Activated T-helper 2 cell treated with anti-CD3 and anti-CD28 coated beads, Interferon-gamma antibody, Interleukin-2, Interleukin-4, amounts not matched to agents 10 μg/mL and 5 μg/mL and 100 μg/mL, durations not matched to agents 14 hours and 24 hours and 36 hours (primary cell): ENCODE measurements at regions not wholly inside any gene's neighbourhood (a gene's known extent, or its start where the extent isn't known, plus 50 kb on each side); places are given as distances from the start of the nearest gene placed in this dataset.

Experiments
- DNase-seq: peaks from one replicate; pipeline ENCODE4 v3.0.0; 2021; ENCODE audit warnings: low spot score
- H3K27ac Mint-ChIP-seq: one replicate; pipeline ENCODE4 v1.8.0; 2021; ENCODE audit warnings: mixed read lengths
- H3K27me3 Mint-ChIP-seq: one replicate; pipeline ENCODE4 v1.8.0; 2021; ENCODE audit warnings: low read depth, mixed read lengths
- H3K36me3 Mint-ChIP-seq: one replicate; pipeline ENCODE4 v1.8.0; 2021; ENCODE audit warnings: low read depth, mixed read lengths
- H3K4me1 Mint-ChIP-seq: one replicate; pipeline ENCODE4 v1.8.0; 2021; ENCODE audit warnings: low read depth, mixed read lengths
- H3K4me3 Mint-ChIP-seq: one replicate; pipeline ENCODE4 v1.8.0; 2021; ENCODE audit warnings: low read depth, mild to moderate bottlenecking, moderate library complexity, mixed read lengths
- H3K9me3 Mint-ChIP-seq: one replicate; pipeline ENCODE4 v1.8.0; 2021; ENCODE audit warnings: mixed read lengths
- intact Hi-C: fragments of 100-400 bp; cut with micrococcal nuclease; formaldehyde crosslinking; loops from one replicate; pipeline ENCODE4 v1.15.1; 2023

DNA sequence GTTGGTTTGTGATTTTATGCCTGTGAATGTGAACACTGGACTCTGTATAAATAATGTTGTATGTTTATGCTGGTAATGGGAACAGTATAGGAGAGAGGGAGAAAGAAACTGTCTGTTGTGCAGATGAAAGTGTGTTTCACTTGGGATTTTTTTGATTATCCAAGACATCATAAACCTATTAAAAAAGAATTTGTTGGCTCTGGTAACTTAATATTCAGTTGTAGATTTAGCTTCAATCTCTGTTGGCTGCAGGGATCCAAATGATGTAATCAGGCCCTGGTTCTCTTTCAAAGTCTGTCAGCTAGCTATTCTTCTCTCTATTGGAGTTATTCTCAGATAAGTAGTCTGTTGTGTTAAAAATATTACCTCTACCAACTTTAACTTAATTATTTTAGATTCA lies 168.8 kb upstream of the RHOBTB1 start:
- H3K4me3 Mint-ChIP-seq: no peak overlapping the region
- H3K36me3 Mint-ChIP-seq: no peaks in the 10 kb centered on the region
- intact Hi-C loops: no loop called here
- DNase-seq: no peak
- no peaks in the 10 kb centered on the region for H3K4me1 Mint-ChIP-seq
- H3K27me3 Mint-ChIP-seq: peaks cover 14% of the 10 kb centered on the region
- no peak overlapping the region for H3K27ac Mint-ChIP-seq
- no peaks in the 10 kb centered on the region for H3K9me3 Mint-ChIP-seq

DNA sequence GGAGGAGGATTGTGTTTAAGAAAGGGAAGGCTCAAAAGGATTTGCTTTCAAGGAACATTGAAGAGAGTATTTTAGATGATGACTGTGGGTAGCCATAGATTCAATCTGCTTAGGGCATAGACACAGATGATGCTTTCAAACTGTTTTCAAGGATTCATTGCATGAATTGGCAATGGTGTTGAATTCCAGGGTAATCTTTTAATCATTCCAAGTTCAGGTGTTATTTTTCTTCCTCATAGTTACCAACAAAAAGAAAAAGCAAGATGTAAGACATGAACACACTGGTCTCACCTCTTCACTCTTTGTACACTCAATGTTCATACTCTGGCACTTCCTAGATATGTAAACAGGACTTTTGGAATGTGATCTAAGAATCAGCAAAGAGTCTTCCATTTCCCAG lies 167.0 kb upstream of the RHOBTB1 start:
- no peak for DNase-seq
- Mint-ChIP-seq H3K27me3 (peaks cover 20% of the 10 kb centered on the region), H3K36me3 (no peaks in the 10 kb centered on the region), H3K9me3 (no peaks in the 10 kb centered on the region), H3K4me3 (no peak overlapping the region), H3K27ac (no peak overlapping the region), H3K4me1 (no peaks in the 10 kb centered on the region)
- intact Hi-C loops: no loop called here

DNA sequence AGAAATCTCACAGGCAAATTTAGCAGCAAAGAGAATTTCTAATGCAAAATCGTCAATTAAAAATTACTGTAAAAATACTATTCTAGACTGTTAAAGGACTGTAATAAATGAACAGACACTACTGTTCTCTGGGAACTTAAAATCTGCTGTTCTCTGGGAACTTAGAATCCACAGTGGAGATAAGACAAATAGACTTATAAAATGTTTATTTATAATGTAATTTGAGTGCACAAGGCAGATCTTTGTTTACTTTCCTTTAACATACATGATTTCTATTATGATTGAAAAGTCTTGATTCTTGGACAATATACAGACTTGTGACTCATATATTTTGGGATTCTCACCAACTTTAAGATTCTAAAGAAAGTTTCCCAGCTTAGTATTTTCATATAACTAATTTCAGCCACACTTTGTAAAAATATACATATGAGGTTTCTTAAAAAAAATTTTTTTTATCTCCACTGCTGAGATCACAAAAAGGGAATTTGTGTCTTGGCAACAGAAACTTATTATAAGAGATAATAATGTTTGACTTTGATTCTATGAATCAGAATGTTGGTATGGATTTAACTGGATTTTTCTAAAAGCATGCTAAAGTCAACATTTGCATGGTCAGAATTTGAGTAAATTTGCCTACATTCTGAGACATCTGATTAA lies 166.3 kb upstream of the RHOBTB1 start:
- Mint-ChIP-seq H3K27ac (no peak overlapping the region), H3K4me1 (no peaks in the 10 kb centered on the region), H3K9me3 (no peaks in the 10 kb centered on the region), H3K27me3 (peaks cover 21% of the 10 kb centered on the region), H3K36me3 (no peaks in the 10 kb centered on the region), H3K4me3 (no peak overlapping the region)
- intact Hi-C loops: no loop called here
- no peak for DNase-seq

DNA sequence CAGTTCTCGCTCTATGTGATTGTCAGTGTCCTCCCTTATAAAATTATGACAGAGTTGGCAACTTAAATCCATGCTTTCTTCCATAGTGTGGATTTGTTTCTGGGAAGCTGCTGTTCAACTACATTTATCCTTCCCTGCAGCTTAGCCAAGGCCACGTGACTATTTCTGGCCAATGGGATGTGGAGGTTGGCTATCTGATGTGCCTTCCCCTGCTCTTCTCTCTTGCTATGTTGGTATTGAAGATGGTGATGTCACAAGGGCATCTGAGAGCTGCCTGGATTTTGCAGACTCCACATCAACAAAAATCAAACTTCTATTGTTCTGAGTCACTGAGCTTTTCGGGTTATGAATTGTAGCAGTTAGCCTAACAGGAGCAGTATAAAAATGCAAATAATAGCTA lies 164.9 kb upstream of the RHOBTB1 start:
- Mint-ChIP-seq H3K4me3 (no peak overlapping the region), H3K4me1 (no peaks in the 10 kb centered on the region), H3K36me3 (no peaks in the 10 kb centered on the region), H3K27me3 (peaks cover 21% of the 10 kb centered on the region), H3K9me3 (no peaks in the 10 kb centered on the region), H3K27ac (no peak overlapping the region)
- DNase-seq: no peak
- intact Hi-C loops: no loop called here

DNA sequence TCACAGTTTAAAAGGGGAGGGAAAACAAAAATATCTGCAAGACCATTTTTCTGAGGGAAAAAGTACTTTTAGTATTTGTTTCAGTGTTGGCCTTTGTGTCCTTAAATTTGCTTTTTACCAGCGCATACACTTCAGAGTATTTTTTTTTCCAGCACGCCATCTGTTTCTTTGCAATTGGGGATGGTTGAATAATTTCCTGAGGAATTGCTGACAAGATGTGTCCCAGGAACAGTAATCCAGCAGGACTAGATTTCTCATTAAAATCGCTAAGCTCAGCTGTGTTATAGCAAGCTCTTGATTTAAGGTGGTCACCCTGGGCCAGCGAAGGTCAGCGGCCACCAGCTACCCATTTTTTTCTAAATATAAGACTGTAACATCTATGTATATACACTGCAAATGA lies 156.9 kb upstream of the RHOBTB1 start:
- H3K27me3 Mint-ChIP-seq: peaks cover 14% of the 10 kb centered on the region
- H3K9me3 Mint-ChIP-seq: no peaks in the 10 kb centered on the region
- intact Hi-C loops: no loop called here
- H3K36me3 Mint-ChIP-seq: no peaks in the 10 kb centered on the region
- no peak overlapping the region for H3K4me3 Mint-ChIP-seq
- DNase-seq: no peak
- H3K4me1 Mint-ChIP-seq: peaks cover 3% of the 10 kb centered on the region
- no peak overlapping the region for H3K27ac Mint-ChIP-seq

- no peaks in the 10 kb centered on the region for H3K9me3 Mint-ChIP-seq
- H3K4me1 Mint-ChIP-seq: peaks cover 3% of the 10 kb centered on the region
- H3K36me3 Mint-ChIP-seq: no peaks in the 10 kb centered on the region
- peaks cover 17% of the 10 kb centered on the region for H3K27me3 Mint-ChIP-seq
- H3K4me3 Mint-ChIP-seq: no peak overlapping the region
- intact Hi-C loops: no loop called here
- no peak for DNase-seq
- no peak overlapping the region for H3K27ac Mint-ChIP-seq
Measured at GRCh38 chr10:61099756-61100155, 155.8 kb upstream of the RHOBTB1 start.

DNA sequence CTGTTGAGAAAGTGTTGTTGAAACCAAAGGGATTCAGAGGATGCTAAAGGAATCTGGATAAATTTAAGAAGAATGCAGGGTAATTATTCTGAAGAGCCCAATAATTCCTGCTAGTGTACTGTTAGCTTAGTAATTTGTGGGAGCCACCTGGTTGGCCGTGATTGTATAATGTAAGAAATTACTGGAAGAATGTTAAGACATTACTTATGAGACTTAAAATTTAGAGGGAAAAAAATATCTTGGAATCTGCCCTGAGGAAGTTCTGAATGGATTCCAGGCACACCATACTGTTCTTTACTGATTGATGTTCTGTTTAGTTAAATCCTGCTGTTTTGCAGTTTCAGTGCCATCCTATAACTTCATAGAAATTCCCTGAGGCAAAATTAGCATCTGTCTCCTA lies 155.0 kb upstream of the RHOBTB1 start:
- H3K27me3 Mint-ChIP-seq: peaks cover 17% of the 10 kb centered on the region
- H3K4me1 Mint-ChIP-seq: peaks cover 3% of the 10 kb centered on the region
- intact Hi-C loops: no loop called here
- no peak overlapping the region for H3K27ac Mint-ChIP-seq
- no peak for DNase-seq
- no peak overlapping the region for H3K4me3 Mint-ChIP-seq
- no peaks in the 10 kb centered on the region for H3K9me3 Mint-ChIP-seq
- H3K36me3 Mint-ChIP-seq: no peaks in the 10 kb centered on the region

DNA sequence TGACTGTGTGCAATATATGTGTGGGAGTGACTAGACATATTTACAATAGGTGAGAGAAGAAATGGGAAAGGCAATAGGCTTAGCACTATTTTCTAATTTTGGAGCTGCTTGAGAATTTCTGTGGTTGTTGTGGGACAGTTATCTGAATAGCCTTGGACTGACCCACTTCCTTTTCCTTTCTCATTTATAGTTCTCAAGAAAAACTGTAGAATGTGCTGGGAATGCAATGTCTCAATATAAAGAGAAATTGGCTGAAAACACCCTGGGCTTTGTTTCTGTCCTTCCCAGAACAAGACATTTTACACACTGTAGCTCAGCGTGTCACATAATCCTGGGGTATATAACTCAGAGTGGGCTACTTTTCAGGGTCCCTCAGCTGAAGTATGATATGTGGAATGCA lies 153.0 kb upstream of the RHOBTB1 start:
- DNase-seq: no peak
- Mint-ChIP-seq H3K4me1 (peaks cover 3% of the 10 kb centered on the region), H3K27ac (no peak overlapping the region), H3K36me3 (no peaks in the 10 kb centered on the region), H3K9me3 (no peaks in the 10 kb centered on the region), H3K4me3 (no peak overlapping the region), H3K27me3 (peaks cover 17% of the 10 kb centered on the region)
- intact Hi-C loops: no loop called here

- Mint-ChIP-seq H3K4me3 (no peak overlapping the region), H3K9me3 (no peaks in the 10 kb centered on the region), H3K36me3 (no peaks in the 10 kb centered on the region), H3K27me3 (peaks cover 17% of the 10 kb centered on the region), H3K4me1 (peaks cover 3% of the 10 kb centered on the region), H3K27ac (no peak overlapping the region)
- intact Hi-C loops: no loop called here
- no peak for DNase-seq
Measured at GRCh38 chr10:61096056-61096455, 152.1 kb upstream of the RHOBTB1 start.

DNA sequence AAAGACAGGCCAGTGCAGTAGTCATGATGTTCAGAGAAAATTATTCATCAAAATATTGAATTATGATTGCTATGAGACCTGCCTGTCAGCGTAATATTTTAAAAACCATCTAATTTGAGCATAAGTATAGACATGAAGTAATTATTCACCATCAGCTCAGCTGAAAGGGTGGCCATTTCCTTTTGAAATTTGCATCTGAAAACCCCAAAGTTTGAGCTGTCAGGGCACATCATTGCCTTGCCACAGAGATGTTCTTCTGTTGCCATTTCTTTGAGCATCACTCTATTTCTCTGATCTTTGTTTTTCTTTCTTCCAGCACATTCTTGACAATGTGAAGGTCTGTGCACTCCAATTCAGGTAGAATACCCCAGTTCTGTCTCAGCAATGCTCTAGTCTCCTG lies 147.5 kb upstream of the RHOBTB1 start:
- Mint-ChIP-seq H3K4me1 (no peaks in the 10 kb centered on the region), H3K9me3 (no peaks in the 10 kb centered on the region), H3K27me3 (peaks cover 8% of the 10 kb centered on the region), H3K27ac (no peak overlapping the region), H3K36me3 (no peaks in the 10 kb centered on the region), H3K4me3 (no peak overlapping the region)
- intact Hi-C loops: no loop called here
- no peak for DNase-seq

- Mint-ChIP-seq H3K36me3 (no peaks in the 10 kb centered on the region), H3K9me3 (no peaks in the 10 kb centered on the region), H3K4me1 (no peaks in the 10 kb centered on the region), H3K27me3 (no peaks in the 10 kb centered on the region), H3K27ac (no peak overlapping the region), H3K4me3 (no peak overlapping the region)
- no peak for DNase-seq
- intact Hi-C loops: no loop called here
Measured at GRCh38 chr10:61089251-61089650, 145.3 kb upstream of the RHOBTB1 start.

DNA sequence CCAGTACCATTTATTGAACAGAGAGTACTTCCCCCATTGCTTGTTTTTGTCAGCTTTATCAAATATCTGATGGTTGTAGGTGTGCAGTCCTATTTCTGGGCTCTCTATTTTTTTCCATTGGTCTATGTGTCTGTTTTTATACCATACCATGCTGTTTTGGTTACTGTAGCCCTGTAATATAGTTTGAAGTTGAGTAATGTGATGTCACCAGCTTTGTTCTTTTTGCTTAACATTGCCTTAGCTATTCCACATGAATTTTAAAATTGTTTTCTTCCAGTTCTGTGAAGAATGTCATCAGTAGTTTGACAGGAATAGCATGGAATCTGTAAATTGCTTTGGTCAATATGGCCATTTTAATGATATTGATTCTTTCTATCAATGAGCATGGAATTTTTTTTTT lies 140.5 kb upstream of the RHOBTB1 start:
- Mint-ChIP-seq H3K4me3 (no peak overlapping the region), H3K36me3 (no peaks in the 10 kb centered on the region), H3K4me1 (no peaks in the 10 kb centered on the region), H3K27me3 (no peaks in the 10 kb centered on the region), H3K9me3 (no peaks in the 10 kb centered on the region), H3K27ac (no peak overlapping the region)
- DNase-seq: no peak
- intact Hi-C loops: no loop called here

DNA sequence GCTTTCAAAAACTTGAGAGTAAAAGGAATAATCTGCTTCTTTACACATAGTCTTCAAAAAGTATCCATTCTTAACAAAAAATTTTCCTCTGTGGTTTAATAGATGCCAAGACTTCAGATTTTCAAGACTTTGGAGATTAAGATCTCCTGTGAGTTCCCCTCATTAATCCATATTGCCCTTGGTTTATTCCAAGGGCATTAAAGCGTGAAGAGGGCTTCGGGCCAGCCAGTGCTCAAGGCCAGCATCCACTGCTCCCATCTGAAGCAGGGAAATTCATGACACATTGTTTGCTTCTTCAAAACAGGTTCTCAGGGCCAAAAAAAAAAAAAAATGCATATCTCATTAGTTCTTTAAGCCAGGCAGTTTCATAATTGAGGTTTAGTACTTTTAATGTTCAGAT lies 137.3 kb upstream of the RHOBTB1 start:
- Mint-ChIP-seq H3K27me3 (peaks cover 1% of the 10 kb centered on the region), H3K4me3 (no peak overlapping the region), H3K27ac (no peak overlapping the region), H3K9me3 (no peaks in the 10 kb centered on the region), H3K4me1 (no peaks in the 10 kb centered on the region), H3K36me3 (no peaks in the 10 kb centered on the region)
- no peak for DNase-seq
- intact Hi-C loops: no loop called here
